Fibroblast of lung (primary cell): ENCODE measurements at regions not wholly inside any gene's neighbourhood (a gene's known extent, or its start where the extent isn't known, plus 50 kb on each side); places are given as distances from the start of the nearest gene placed in this dataset.

Experiments
- EZH2 ChIP-seq: IDR thresholded peaks from 2 replicates; pipeline ENCODE4 v1.5.1; 2012; ENCODE audit warnings: low read length, control low read depth, mild to moderate bottlenecking; ENCODE audit errors: missing control alignments
- TF ChIP-seq, protein P1 (sequence below), 2 donors: IDR thresholded peaks in 1 of 2; conservative IDR thresholded peaks in 1 of 2; 1 replicate in 1 of 2; 2 replicates in 1 of 2; pipeline ENCODE4 v1.5.1; 2011 to 2012; ENCODE audit warnings: low read length in 2 of 2, control low read depth in 1 of 2, inconsistent platforms in 1 of 2, low read depth in 1 of 2, mild to moderate bottlenecking in 1 of 2

DNA sequence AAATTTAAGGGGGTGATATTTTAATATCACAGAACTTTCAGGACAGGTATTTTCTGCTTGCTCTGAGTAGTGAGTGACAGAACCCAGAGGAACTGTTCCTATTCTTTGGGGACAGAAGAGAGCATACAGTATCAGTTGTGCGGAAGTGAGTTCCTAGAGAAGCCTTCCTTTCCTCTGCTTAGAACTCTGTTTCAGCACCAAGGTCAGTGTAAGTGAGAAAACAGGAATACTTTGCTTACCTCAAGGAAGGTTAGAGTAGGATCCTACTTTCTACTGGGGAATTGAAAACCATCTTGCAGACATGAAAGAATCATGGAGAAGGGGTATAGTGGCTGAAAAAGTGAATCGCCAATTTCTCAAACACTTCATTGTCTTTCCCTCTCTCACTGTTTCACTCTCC is 542.4 kb downstream of the SQOR start:
- TF ChIP-seq, protein P1, sequence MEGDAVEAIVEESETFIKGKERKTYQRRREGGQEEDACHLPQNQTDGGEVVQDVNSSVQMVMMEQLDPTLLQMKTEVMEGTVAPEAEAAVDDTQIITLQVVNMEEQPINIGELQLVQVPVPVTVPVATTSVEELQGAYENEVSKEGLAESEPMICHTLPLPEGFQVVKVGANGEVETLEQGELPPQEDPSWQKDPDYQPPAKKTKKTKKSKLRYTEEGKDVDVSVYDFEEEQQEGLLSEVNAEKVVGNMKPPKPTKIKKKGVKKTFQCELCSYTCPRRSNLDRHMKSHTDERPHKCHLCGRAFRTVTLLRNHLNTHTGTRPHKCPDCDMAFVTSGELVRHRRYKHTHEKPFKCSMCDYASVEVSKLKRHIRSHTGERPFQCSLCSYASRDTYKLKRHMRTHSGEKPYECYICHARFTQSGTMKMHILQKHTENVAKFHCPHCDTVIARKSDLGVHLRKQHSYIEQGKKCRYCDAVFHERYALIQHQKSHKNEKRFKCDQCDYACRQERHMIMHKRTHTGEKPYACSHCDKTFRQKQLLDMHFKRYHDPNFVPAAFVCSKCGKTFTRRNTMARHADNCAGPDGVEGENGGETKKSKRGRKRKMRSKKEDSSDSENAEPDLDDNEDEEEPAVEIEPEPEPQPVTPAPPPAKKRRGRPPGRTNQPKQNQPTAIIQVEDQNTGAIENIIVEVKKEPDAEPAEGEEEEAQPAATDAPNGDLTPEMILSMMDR (conservative IDR thresholded peaks at IDR 0.05 in 1 of 2, IDR thresholded peaks at IDR 0.05 in 1 of 2; ENCODE audit: low read depth in 1 of 2, low read length in 2 of 2): no peak
- no peak for TF ChIP-seq EZH2
